ENCODE measurements at regions not wholly inside any gene's neighbourhood (a gene's known extent, or its start where the extent isn't known, plus 50 kb on each side); places are given as distances from the start of the nearest gene placed in this dataset.
"Not testable (repeated sequence)": the region's sequence is repeated elsewhere in the genome, so short reads cannot be mapped to it uniquely, and the experiment has no call there.

GRCh38 chr10:94225589-94225988 is 137.2 kb downstream of the NOC3L start:
- Mint-ChIP-seq H3K9me3 (peaks cover 2% of the 10 kb centered on the region), H3K4me3 (no peak overlapping the region), H3K27ac (no peak overlapping the region), H3K27me3 (no peaks in the 10 kb centered on the region), H3K36me3 (no peaks in the 10 kb centered on the region), H3K4me1 (ENCODE audit: low read depth) (no peaks in the 10 kb centered on the region)
- intact Hi-C loops (cut with micrococcal nuclease) = no loop called here
- DNase-seq = no peak
- POLR2A ChIA-PET = no interaction called here
- CTCF ChIA-PET = no interaction called here

- H3K27me3 Mint-ChIP-seq = no peaks in the 10 kb centered on the region
- H3K27ac Mint-ChIP-seq = no peak overlapping the region
- no peaks in the 10 kb centered on the region for H3K36me3 Mint-ChIP-seq
- H3K9me3 Mint-ChIP-seq = peaks cover 2% of the 10 kb centered on the region
- no peak for DNase-seq
- no peak overlapping the region for H3K4me3 Mint-ChIP-seq
- no peaks in the 10 kb centered on the region for H3K4me1 Mint-ChIP-seq (ENCODE audit: low read depth)
- ChIA-PET CTCF (no interaction called here), POLR2A (no interaction called here)
- intact Hi-C loops (cut with micrococcal nuclease) = no loop called here
These were observed 132.5 kb downstream of the NOC3L start for GRCh38 chr10:94230134-94230785.

DNA sequence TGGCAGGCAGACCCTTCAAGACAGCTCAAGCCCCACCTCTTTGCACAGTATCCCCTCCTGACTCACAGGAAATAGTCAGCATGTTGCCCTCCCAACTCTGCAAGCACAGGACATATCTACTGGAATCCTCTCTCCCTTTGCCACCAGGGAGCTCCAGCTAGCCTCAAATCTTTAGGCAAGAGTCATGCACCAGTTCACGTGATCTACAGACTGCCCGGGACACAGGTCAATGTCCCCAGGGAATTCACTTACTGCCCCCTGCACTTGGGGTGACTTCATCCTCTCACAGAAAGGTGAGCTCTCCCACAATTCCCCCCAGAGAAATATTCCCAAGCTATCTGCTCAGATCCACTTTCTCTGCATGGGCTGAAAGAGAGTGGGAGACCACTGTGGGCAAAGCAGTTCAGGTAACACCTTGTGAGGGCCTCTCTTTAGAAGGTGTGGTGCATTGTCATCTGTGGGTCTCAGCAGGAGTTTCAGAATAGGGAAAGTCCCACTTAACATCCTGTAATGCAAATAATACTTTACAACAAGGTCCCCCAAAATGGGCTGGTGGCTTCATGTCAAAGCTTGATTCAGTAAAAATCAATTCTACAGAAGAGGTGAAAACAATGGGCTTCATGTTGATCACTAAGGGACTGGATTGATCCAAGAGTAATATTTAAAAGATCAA is 129.9 kb downstream of the NOC3L start:
- ChIA-PET POLR2A (no interaction called here), CTCF (no interaction called here)
- Mint-ChIP-seq H3K4me3 (no peak overlapping the region), H3K27me3 (peaks cover 3% of the 10 kb centered on the region), H3K9me3 (peaks cover 2% of the 10 kb centered on the region), H3K27ac (no peak overlapping the region), H3K36me3 (no peaks in the 10 kb centered on the region), H3K4me1 (ENCODE audit: low read depth) (no peaks in the 10 kb centered on the region)
- DNase-seq = no peak
- intact Hi-C loops (cut with micrococcal nuclease) = no loop called here

- Mint-ChIP-seq H3K9me3 (no peaks in the 10 kb centered on the region), H3K4me3 (no peak overlapping the region), H3K27ac (no peak overlapping the region), H3K27me3 (peaks cover 6% of the 10 kb centered on the region), H3K36me3 (no peaks in the 10 kb centered on the region), H3K4me1 (ENCODE audit: low read depth) (no peaks in the 10 kb centered on the region)
- CTCF ChIA-PET = no interaction called here
- POLR2A ChIA-PET = no interaction called here
- intact Hi-C loops (cut with micrococcal nuclease) = no loop called here
- no peak for DNase-seq
These were observed 127.3 kb downstream of the NOC3L start for GRCh38 chr10:94235461-94235860.

- intact Hi-C loops (cut with micrococcal nuclease) = no loop called here
- H3K27me3 Mint-ChIP-seq = peaks cover 14% of the 10 kb centered on the region
- no peaks in the 10 kb centered on the region for H3K36me3 Mint-ChIP-seq
- ChIA-PET CTCF (no interaction called here), POLR2A (no interaction called here)
- DNase-seq = no peak
- H3K27ac Mint-ChIP-seq = no peak overlapping the region
- no peaks in the 10 kb centered on the region for H3K9me3 Mint-ChIP-seq
- H3K4me1 Mint-ChIP-seq (ENCODE audit: low read depth) = no peaks in the 10 kb centered on the region
- no peak overlapping the region for H3K4me3 Mint-ChIP-seq
These were observed 124.6 kb downstream of the NOC3L start for GRCh38 chr10:94238006-94238617.

GRCh38 chr10:94239696-94240095 is 123.0 kb downstream of the NOC3L start:
- H3K9me3 Mint-ChIP-seq = no peaks in the 10 kb centered on the region
- ChIA-PET CTCF (interaction anchor here (1.1 kb wide), 1 partner anchor 10 kb away, joined by 3 read pairs; no protein-coding TSS in a partner anchor), POLR2A (no interaction called here)
- peaks cover 14% of the 10 kb centered on the region for H3K27me3 Mint-ChIP-seq
- no peak overlapping the region for H3K27ac Mint-ChIP-seq
- H3K36me3 Mint-ChIP-seq = no peaks in the 10 kb centered on the region
- no peak overlapping the region for H3K4me3 Mint-ChIP-seq
- DNase-seq = no peak
- intact Hi-C loops (cut with micrococcal nuclease) = no loop called here
- H3K4me1 Mint-ChIP-seq (ENCODE audit: low read depth) = no peaks in the 10 kb centered on the region

- POLR2A ChIA-PET = no interaction called here
- no peak overlapping the region for H3K27ac Mint-ChIP-seq
- no peaks in the 10 kb centered on the region for H3K9me3 Mint-ChIP-seq
- no peaks in the 10 kb centered on the region for H3K36me3 Mint-ChIP-seq
- no peak for DNase-seq
- intact Hi-C loops (cut with micrococcal nuclease) = no loop called here
- peaks cover 15% of the 10 kb centered on the region for H3K27me3 Mint-ChIP-seq
- no peak overlapping the region for H3K4me3 Mint-ChIP-seq
- CTCF ChIA-PET = interaction anchor here (1.1 kb wide), 1 partner anchor 9 kb away, joined by 3 read pairs; no protein-coding TSS in a partner anchor
- no peaks in the 10 kb centered on the region for H3K4me1 Mint-ChIP-seq (ENCODE audit: low read depth)
These were observed 122.2 kb downstream of the NOC3L start for GRCh38 chr10:94240491-94240890.

- no peak overlapping the region for H3K4me3 Mint-ChIP-seq
- no peaks in the 10 kb centered on the region for H3K4me1 Mint-ChIP-seq (ENCODE audit: low read depth)
- no peak overlapping the region for H3K27ac Mint-ChIP-seq
- POLR2A ChIA-PET = no interaction called here
- H3K9me3 Mint-ChIP-seq = no peaks in the 10 kb centered on the region
- DNase-seq = no peak
- intact Hi-C loops (cut with micrococcal nuclease) = no loop called here
- H3K27me3 Mint-ChIP-seq = peaks cover 15% of the 10 kb centered on the region
- CTCF ChIA-PET = interaction anchor here (1.1 kb wide), 1 partner anchor 9 kb away, joined by 3 read pairs; no protein-coding TSS in a partner anchor
- no peaks in the 10 kb centered on the region for H3K36me3 Mint-ChIP-seq
These were observed 121.8 kb downstream of the NOC3L start for GRCh38 chr10:94240901-94241300.

DNA sequence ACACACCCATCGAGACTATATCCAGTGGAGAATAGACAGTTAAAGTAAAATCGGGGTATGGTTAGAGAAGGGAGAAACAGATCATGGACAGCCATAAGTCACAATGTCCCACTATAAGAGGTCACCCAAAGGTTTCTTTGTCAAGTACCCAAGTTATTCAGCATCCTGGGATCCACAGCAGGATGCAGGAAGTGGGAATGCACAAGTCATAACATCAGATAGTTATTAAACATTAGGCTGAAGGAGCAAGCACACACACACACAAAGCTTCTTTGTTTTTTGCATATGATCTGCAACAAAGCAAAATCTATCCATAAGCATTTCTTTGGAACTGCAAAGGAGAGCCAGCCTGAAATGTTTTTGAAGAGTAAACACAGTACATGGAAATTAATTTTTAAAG is 111.6 kb downstream of the NOC3L start:
- no peak for DNase-seq
- Mint-ChIP-seq H3K27ac (no peak overlapping the region), H3K9me3 (no peaks in the 10 kb centered on the region), H3K36me3 (no peaks in the 10 kb centered on the region), H3K4me3 (no peak overlapping the region), H3K27me3 (peaks cover 14% of the 10 kb centered on the region), H3K4me1 (ENCODE audit: low read depth) (no peaks in the 10 kb centered on the region)
- ChIA-PET POLR2A (no interaction called here), CTCF (no interaction called here)
- intact Hi-C loops (cut with micrococcal nuclease) = no loop called here

GRCh38 chr10:94251568-94251967 is 111.2 kb downstream of the NOC3L start:
- no peaks in the 10 kb centered on the region for H3K36me3 Mint-ChIP-seq
- H3K4me1 Mint-ChIP-seq (ENCODE audit: low read depth) = no peaks in the 10 kb centered on the region
- H3K9me3 Mint-ChIP-seq = no peaks in the 10 kb centered on the region
- DNase-seq = no peak
- no peak overlapping the region for H3K27ac Mint-ChIP-seq
- intact Hi-C loops (cut with micrococcal nuclease) = no loop called here
- ChIA-PET POLR2A (no interaction called here), CTCF (no interaction called here)
- no peak overlapping the region for H3K4me3 Mint-ChIP-seq
- H3K27me3 Mint-ChIP-seq = peaks cover 14% of the 10 kb centered on the region

DNA sequence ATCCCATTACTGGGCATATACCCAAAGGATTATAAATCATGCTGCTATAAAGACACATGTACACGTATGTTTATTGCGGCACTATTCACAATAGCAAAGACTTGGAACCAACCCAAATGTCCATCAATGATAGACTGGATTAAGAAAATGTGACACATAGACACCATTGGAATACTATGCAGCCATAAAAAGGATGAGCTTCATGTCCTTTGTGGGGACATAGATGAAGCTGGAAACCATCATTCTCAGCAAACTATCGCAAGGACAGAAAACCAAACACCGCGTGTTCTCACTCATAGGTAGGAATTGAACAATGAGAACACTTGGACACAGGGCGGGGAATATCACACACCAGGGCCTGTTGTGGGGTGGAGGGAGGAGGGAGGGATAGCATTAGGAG is 105.3 kb downstream of the NOC3L start:
- POLR2A ChIA-PET; DNase-seq; H3K36me3 Mint-ChIP-seq; H3K4me1 Mint-ChIP-seq (ENCODE audit: low read depth); CTCF ChIA-PET; H3K27ac Mint-ChIP-seq; H3K9me3 Mint-ChIP-seq; H3K4me3 Mint-ChIP-seq; intact Hi-C loops (cut with micrococcal nuclease): not testable (repeated sequence)
- peaks cover 14% of the 10 kb centered on the region for H3K27me3 Mint-ChIP-seq

DNA sequence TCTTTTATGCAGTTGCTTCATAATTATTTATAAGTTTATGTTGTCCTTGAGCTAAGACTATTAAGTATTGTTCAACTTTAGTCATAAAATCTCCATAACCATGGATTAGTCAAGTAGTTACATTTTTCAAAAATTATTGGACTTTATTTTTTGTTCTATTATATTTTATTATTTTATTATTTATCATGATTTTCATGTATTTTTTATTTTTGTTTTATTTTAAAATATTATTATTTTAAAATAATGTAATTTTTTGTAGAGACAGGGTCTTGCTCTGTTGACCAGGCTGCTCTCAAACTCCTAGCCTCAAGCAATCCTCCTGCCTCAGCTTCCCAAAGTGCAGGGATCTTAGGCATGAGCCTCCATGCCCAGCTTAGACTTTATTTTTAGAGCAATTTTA is 102.3 kb downstream of the NOC3L start:
- H3K4me3 Mint-ChIP-seq = no peak overlapping the region

GRCh38 chr10:94264085-94264484 is 98.7 kb downstream of the NOC3L start:
- no peaks in the 10 kb centered on the region for H3K36me3 Mint-ChIP-seq
- no peaks in the 10 kb centered on the region for H3K4me1 Mint-ChIP-seq (ENCODE audit: low read depth)
- intact Hi-C loops (cut with micrococcal nuclease) = no loop called here
- no peaks in the 10 kb centered on the region for H3K9me3 Mint-ChIP-seq
- POLR2A ChIA-PET = no interaction called here
- no peak overlapping the region for H3K27ac Mint-ChIP-seq
- H3K27me3 Mint-ChIP-seq = peaks cover 14% of the 10 kb centered on the region
- DNase-seq = no peak
- CTCF ChIA-PET = no interaction called here
- no peak overlapping the region for H3K4me3 Mint-ChIP-seq

More for the DNA sequence above, 102.3 kb downstream of the NOC3L start:
- H3K36me3 Mint-ChIP-seq = no peaks in the 10 kb centered on the region
- H3K9me3 Mint-ChIP-seq = no peaks in the 10 kb centered on the region
- no peak for DNase-seq
- ChIA-PET POLR2A (no interaction called here), CTCF (interaction anchor here (0.9 kb wide), 1 partner anchor 60 kb away, joined by 3 read pairs; no protein-coding TSS in a partner anchor)
- intact Hi-C loops (cut with micrococcal nuclease) = no loop called here
- no peak overlapping the region for H3K27ac Mint-ChIP-seq
- peaks cover 12% of the 10 kb centered on the region for H3K27me3 Mint-ChIP-seq
- no peaks in the 10 kb centered on the region for H3K4me1 Mint-ChIP-seq (ENCODE audit: low read depth)

Data from activated CD4-positive, alpha-beta memory T cell treated with anti-CD3 and anti-CD28 coated beads for 36 hours (primary cell).